CD1c-positive myeloid dendritic cell (primary cell): ENCODE measurements at regions not wholly inside any gene's neighbourhood (a gene's known extent, or its start where the extent isn't known, plus 50 kb on each side); places are given as distances from the start of the nearest gene placed in this dataset.

ENCODE experiments used
- DNase-seq: peaks from one replicate; pipeline ENCODE4 v3.0.0-alpha.2; 2016; ENCODE audit errors: extremely low spot score

GRCh38 chrX:8971116-8971515, 62.8 kb downstream of the FAM9B start:
- peak; percentile 58 for DNase-seq

- DNase-seq = no peak
Measured at GRCh38 chrX:8969378-8969777, 64.5 kb downstream of the FAM9B start.

GRCh38 chrX:8967461-8967860, 66.5 kb downstream of the FAM9B start:
- DNase-seq = no peak

DNA sequence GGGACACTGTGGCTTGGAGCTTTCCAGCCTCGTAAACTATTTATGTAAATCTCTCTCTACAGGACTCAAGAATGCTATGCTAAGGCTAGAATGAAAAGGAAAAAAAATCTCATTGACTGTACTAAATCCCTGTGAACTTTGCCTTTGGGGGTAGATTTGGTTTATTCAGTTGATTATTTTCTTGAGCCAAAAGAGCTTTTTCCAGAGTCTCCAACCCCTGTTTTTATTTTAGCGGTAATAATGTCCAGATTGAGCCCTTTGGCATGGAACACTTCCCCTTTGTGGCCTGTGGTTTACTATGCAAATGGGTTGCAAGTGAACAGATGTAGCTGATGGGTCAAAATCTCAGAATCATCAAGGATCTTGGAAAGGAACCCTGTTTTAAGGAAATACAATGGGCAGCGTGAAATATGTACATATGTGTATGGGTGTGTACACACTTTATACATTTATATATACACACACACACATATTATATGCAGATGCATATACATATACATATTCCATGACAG, 72.9 kb downstream of the FAM9B start:
- DNase-seq = peak; percentile 60

DNA sequence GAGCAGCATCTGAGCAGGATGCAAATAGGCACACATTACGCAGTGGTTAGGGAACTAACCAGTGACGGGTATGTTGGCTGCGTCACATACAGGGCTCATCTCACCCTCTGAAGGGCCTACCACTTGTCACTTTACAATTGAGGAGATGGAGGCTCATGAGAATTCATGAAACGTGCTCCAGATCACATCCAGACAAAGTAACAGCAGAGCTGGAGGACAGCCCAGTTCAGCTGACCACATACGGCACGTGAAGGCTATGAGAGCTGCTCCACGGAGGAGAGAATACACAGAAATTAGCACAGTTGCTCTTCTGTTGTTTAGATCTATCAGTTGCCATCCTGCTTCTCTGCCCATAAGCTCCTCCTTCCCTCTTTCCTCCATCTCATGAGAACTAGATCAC, 78.4 kb downstream of the FAM9B start:
- no peak for DNase-seq

- no peak for DNase-seq
Measured at GRCh38 chrX:8946563-8946962, 87.4 kb downstream of the FAM9B start.

DNA sequence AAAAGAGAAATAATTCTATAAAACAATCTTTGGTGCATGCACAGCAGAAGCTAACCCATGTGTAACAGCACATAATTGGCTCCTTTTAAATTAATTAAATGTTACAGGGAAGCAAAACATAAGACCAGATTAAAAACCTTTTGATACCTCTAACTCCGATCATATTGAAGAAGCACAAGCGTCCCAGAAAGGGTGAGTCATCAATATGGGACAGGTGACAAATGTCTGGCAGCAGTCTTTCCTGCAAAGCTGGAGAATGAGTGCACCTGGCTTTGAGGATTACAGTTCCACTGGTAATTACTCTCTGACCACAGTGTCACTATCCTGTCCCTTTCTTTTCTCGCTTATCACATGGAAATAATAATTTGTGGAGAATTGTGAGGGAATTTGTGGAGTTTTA, 94.6 kb downstream of the FAM9B start:
- DNase-seq = no peak

DNA sequence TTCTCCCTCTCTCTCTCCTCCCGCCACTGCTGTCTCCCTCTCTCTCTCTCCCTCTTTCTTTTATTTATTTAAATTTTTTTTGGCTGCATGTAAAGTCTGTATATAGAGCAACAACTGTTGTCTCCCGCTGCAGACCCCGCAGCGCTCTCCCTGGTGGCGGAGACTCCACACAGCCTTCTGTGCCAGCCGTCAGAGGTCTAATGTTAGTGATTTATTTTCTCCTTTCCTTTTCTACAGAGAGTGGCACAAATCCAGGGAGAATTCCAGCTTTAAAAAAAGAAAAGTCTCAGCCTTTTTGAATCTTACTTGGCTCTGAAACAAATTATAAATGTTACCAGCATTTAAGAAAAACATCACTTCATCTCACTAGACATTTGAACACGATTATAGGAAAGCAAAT, 106.2 kb downstream of the FAM9B start:
- DNase-seq = no peak

DNA sequence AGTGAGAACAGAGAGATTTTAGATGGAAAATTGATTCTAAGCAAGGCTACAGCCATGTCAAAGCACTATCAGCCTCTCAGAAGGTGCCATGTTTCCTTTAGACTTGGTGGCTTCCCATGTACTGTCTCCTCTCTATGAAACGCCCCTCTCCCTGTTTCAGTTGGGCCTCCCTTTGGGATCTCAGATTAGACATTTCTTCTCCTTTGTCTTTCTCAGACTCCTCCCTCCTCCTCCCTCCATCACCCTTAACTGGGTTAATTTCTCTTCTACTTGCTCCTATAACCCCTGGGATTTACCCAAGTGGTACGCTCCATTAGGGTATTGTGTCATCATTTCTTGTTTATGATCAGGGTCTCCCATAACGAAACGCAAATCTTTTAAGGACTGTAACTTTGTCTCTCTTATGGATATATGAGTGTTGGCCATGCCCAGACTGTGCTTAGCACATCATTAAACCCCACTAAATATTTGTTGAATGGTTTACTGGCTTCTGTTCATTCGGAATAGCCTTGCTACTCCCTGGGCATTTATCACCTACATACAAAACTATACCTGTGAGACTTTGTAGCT, 106.8 kb downstream of the FAM9B start:
- no peak for DNase-seq

- no peak for DNase-seq
Measured at GRCh38 chrX:8921615-8922014, 112.3 kb downstream of the FAM9B start.

- no peak for DNase-seq
Measured at GRCh38 chrX:8919801-8920200, 114.1 kb downstream of the FAM9B start.

DNA sequence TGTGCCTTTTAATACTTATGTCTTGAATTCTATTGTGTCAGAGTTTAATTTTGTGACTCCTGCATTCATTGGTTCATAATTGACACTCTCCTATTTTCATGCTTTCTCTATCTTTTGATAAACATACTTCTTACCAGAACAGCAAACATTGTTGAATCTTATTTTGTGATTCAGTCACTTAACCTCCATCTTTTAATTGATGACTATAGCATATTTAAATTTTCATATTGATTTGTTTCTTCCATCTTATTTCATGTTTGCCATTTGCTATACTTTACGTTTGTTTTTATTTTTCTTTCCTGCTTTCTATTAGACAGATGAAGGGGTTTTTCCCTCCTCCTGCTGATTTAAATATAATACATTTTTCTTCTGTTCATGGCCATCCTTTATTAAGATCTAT, 115.5 kb upstream of the FAM9A start:
- no peak for DNase-seq

- DNase-seq = no peak
Measured at GRCh38 chrX:8914681-8915080, 113.5 kb upstream of the FAM9A start.

DNA sequence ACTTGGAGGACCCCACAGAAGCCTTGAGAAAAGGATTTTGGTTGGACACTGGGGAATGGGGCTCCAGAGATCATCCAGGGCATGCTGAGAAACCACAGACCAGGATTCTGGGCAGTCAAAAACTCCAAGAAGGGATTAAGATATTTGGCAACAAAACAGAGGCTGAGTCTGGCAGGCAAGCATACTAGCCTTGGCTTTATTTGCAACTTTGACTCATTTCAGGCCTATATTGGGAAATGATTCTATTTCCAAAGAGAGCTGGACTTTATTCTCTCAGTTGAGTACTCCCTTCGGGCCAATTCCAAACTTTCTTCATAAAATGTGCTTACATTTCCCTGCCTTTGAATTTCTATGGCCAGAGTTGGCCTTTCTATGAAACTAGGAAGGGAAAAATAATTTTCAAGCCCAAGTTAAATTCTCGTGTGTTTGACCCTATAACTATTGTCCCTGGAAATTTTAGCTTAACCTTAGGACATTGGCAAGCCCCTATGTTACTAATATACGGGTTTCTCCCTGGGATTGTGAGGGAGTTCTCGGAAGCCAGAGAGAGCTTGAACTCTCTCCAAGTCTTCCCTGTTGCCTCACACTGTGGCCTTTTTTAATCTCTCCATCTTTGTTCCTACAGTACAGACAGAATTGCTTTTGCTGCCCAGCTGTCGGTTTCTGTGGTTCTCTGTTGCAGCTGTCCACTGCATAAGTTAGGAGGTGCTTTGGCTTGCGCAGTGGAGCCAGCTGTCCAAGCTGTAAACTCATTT, 112.6 kb upstream of the FAM9A start:
- no peak for DNase-seq

DNA sequence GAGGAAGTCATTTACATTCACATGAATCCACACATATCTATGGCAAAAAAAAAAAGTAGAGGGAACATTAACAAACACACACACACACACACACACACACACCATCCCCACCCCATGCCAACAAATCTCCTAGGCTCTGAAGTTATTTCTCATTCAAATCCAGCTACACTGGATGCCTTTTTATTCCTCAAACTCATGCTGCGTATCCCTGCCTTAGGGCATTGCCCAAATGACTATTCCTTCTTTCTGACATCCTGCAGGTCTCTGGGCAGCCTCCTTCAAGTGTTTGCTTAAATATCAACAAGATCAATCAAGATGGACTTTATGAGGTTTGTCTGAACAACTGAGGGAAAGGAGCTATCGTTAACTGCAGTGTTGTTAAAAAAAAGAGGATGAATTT, 106.5 kb upstream of the FAM9A start:
- DNase-seq = no peak

GRCh38 chrX:8906299-8906938, 105.2 kb upstream of the FAM9A start:
- no peak for DNase-seq

DNA sequence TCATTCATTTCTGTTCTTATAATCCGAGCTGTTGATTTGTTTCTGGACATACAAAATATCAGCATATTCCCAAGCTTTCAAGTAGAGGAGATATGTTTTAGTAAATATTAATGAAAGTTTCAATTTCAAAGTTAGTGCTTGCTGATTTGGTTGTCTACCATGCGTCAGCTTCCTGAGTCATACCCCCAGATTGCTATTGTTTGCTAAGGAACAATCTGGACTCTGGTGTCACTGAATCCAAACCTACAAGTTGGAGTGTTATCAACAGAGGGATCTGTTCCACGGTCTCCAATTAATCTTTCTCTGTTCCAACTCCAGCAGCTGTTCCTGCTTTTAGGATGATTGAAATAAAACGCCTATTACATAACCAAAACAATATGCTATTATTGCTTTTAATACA, 96.1 kb upstream of the FAM9A start:
- DNase-seq = no peak

GRCh38 chrX:8890794-8891193, 89.6 kb upstream of the FAM9A start:
- DNase-seq = no peak

GRCh38 chrX:8887004-8887403, 85.8 kb upstream of the FAM9A start:
- DNase-seq = no peak

DNA sequence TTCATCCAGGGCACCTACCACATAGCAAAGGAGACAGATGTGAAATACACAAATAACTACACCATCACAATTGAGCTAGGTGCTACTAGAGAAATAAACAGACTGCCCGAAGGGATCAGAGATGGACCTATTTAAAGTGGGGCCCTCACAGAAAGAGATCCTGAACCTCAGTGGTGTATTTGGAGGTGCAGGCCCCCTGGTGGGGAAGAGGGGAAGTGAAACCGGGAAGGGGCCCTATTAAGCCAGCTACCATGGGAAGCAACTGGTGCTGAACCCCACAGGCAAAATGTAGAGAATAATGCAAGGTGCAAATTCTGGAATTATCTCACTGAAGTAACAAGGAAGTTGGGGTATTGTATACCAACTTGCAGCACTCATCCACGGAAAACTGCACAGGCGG, 78.6 kb upstream of the FAM9A start:
- peak; percentile 1 for DNase-seq

- DNase-seq = no peak
Measured at GRCh38 chrX:8873956-8874355, 72.8 kb upstream of the FAM9A start.

- DNase-seq = no peak
Measured at GRCh38 chrX:8873102-8873501, 71.9 kb upstream of the FAM9A start.

DNA sequence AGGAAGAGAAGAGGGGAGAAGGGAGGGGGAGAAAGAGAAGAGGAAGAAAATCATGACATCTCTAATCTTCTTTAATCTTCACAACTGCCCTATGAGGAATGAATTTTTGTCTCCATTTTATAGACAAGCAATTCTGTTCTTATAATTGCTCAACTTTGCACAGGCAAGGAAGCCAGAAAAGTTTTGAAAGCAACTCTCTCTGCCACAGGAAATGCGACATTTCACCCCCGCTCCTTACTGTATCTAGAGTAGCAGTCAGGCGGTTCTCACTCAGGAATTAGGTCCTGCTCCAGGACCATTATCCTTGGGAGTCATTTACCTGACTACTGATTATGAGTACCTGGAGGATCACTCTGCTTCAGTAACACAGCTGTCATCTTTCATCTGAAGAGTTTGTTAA, 69.2 kb upstream of the FAM9A start:
- no peak for DNase-seq
